Calu3 (cell line): ENCODE measurements at regions not wholly inside any gene's neighbourhood (a gene's known extent, or its start where the extent isn't known, plus 50 kb on each side); places are given as distances from the start of the nearest gene placed in this dataset.
"Not testable (repeated sequence)": the region's sequence is repeated elsewhere in the genome, so short reads cannot be mapped to it uniquely, and the experiment has no call there.

Experiments used
- BruUV-seq: library from RNA; stranded (reverse); fragments of 400-500 nt; replicated peaks from 2 replicates; lab custom pipeline; 2021; lab: Mats Ljungman, UMichigan
- CTCF ChIA-PET: fragments of 300-600 bp; sonication (Branson Sonifier 250); formaldehyde crosslinking; loops from one replicate; lab custom pipeline; 2022; ENCODE audit warnings: antibody characterized with exemption; lab: Charles Lee
- DNase-seq: peaks from one replicate; pipeline ENCODE4 v3.0.0; 2022
- H3K27ac Mint-ChIP-seq: one replicate; pipeline ENCODE4 v1.8.0; 2022; ENCODE audit warnings: mixed read lengths; ENCODE audit not compliant: unreplicated experiment
- H3K27me3 Mint-ChIP-seq: one replicate; pipeline ENCODE4 v1.8.0; 2022; ENCODE audit warnings: mixed read lengths; ENCODE audit not compliant: unreplicated experiment
- H3K36me3 Mint-ChIP-seq: one replicate; pipeline ENCODE4 v1.8.0; 2022; ENCODE audit warnings: mild to moderate bottlenecking, moderate library complexity, mixed read lengths; ENCODE audit not compliant: insufficient read depth, unreplicated experiment
- H3K4me1 Mint-ChIP-seq: one replicate; pipeline ENCODE4 v1.8.0; 2022; ENCODE audit warnings: mild to moderate bottlenecking, low read depth, mixed read lengths; ENCODE audit not compliant: unreplicated experiment
- H3K4me3 Mint-ChIP-seq: one replicate; pipeline ENCODE4 v1.8.0; 2022; ENCODE audit warnings: mild to moderate bottlenecking, low read depth, moderate library complexity, mixed read lengths; ENCODE audit not compliant: unreplicated experiment
- H3K9me3 Mint-ChIP-seq: one replicate; pipeline ENCODE4 v1.8.0; 2022; ENCODE audit warnings: low read depth, mixed read lengths; ENCODE audit not compliant: unreplicated experiment
- intact Hi-C: fragments of 100-400 bp; cut with micrococcal nuclease; formaldehyde crosslinking; loops from one replicate; pipeline ENCODE4 v1.10.0; 2022; ENCODE audit not compliant: unreplicated experiment
- TF ChIP-seq, protein P1 (sequence below): fragments of 200-600 bp; IDR thresholded peaks from one replicate; pipeline ENCODE4 v1.8.0; 2022; ENCODE audit warnings: antibody characterized with exemption; ENCODE audit not compliant: unreplicated experiment

DNA sequence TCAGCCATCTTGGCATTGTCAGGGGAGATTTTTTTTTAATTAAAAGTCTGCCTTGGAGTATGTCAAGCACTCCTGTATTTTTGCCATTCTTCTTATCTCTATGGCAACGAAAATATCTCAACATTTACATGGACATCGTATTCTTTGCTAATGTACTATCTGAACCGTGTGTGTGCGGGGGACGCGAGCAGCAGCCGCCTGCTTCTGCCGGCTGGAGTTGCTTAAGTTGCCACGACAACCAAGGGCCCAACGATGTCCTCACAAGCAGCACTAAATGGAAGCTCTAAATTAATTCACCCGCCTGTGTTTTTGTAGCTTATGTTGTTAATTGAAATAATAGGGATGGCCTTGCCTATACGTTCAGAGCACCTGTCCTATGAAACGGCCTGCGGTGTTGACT is 309.5 kb downstream of the TEX29 start:
- DNase-seq: no peak
- H3K9me3 Mint-ChIP-seq: peaks cover 3% of the 10 kb centered on the region
- no peak overlapping the region for H3K27ac Mint-ChIP-seq
- no TSS peak for BruUV-seq
- no peaks in the 10 kb centered on the region for H3K36me3 Mint-ChIP-seq
- CTCF ChIA-PET: no interaction called here
- H3K4me3 Mint-ChIP-seq: no peak overlapping the region
- TF ChIP-seq, protein P1, sequence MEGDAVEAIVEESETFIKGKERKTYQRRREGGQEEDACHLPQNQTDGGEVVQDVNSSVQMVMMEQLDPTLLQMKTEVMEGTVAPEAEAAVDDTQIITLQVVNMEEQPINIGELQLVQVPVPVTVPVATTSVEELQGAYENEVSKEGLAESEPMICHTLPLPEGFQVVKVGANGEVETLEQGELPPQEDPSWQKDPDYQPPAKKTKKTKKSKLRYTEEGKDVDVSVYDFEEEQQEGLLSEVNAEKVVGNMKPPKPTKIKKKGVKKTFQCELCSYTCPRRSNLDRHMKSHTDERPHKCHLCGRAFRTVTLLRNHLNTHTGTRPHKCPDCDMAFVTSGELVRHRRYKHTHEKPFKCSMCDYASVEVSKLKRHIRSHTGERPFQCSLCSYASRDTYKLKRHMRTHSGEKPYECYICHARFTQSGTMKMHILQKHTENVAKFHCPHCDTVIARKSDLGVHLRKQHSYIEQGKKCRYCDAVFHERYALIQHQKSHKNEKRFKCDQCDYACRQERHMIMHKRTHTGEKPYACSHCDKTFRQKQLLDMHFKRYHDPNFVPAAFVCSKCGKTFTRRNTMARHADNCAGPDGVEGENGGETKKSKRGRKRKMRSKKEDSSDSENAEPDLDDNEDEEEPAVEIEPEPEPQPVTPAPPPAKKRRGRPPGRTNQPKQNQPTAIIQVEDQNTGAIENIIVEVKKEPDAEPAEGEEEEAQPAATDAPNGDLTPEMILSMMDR: no peak
- no peaks in the 10 kb centered on the region for H3K4me1 Mint-ChIP-seq
- H3K27me3 Mint-ChIP-seq: no peaks in the 10 kb centered on the region
- intact Hi-C loops: no loop called here

DNA sequence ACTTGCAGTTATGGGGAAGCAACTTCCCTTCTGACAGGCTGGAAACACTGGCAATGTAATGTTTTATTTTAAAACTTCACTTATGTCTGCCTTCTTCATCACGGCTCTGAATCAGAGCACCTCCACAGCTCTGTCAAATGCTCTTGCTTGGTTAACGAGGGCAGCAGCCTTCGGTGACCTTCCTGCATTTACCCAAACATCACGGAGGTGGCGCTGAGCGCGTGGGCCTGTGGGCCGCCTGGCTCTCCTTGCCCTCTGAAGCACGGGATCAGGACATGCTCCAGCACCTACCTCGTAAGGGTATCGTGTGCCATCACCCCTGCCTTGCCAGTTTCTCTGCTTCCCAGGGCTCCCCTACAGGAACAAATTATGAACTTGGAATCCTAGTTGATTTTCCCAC is 310.0 kb downstream of the TEX29 start:
- intact Hi-C loops: no loop called here
- Mint-ChIP-seq H3K4me3 (no peak overlapping the region), H3K4me1 (no peaks in the 10 kb centered on the region), H3K9me3 (peaks cover 3% of the 10 kb centered on the region), H3K27ac (no peak overlapping the region), H3K36me3 (no peaks in the 10 kb centered on the region), H3K27me3 (no peaks in the 10 kb centered on the region)
- CTCF ChIA-PET: no interaction called here
- no TSS peak for BruUV-seq
- TF ChIP-seq, protein P1: no peak
- no peak for DNase-seq

DNA sequence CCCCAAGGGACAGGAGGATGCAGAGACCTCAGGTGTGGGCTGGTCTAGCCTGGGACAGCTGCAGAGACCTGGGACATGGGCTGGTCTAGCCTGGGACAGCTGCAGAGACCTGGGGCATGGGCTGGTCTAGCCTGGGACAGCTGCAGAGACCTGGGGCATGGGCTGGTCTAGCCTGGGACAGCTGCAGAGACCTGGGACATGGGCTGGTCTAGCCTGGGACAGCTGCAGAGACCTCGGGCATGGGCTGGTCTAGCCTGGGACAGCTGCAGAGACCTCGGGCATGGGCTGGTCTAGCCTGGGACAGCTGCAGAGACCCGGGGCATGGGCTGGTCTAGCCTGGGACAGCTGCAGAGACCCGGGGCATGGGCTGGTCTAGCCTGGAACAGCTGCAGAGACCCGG is 310.8 kb downstream of the TEX29 start:
- H3K4me1 Mint-ChIP-seq, CTCF ChIA-PET, H3K27ac Mint-ChIP-seq, DNase-seq, BruUV-seq, H3K9me3 Mint-ChIP-seq, intact Hi-C loops, H3K27me3 Mint-ChIP-seq, H3K4me3 Mint-ChIP-seq, H3K36me3 Mint-ChIP-seq: not testable (repeated sequence)

DNA sequence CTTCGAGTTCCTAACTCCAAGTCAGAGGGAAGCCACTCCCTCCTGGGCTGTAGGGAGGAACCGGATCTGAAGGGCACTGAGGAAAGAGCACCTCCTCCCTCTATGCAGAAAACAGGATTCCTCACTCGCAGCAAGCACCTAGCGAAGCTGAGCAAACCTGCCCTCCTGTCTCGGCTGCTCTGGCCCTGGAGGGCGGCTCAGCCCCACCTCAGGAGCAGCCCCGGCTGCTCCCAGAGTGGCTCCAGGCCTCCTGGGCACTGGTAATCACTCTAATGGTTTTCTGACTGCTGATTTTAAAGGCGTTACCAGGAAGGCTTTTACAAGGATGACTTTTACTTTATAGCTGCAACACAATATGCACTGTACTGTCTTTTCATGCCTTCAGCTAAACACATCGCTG is 312.5 kb downstream of the TEX29 start:
- BruUV-seq: no TSS peak
- TF ChIP-seq, protein P1: no peak
- H3K4me3 Mint-ChIP-seq: no peak overlapping the region
- no peaks in the 10 kb centered on the region for H3K27me3 Mint-ChIP-seq
- no peaks in the 10 kb centered on the region for H3K4me1 Mint-ChIP-seq
- H3K9me3 Mint-ChIP-seq: peaks cover 3% of the 10 kb centered on the region
- no peaks in the 10 kb centered on the region for H3K36me3 Mint-ChIP-seq
- no peak overlapping the region for H3K27ac Mint-ChIP-seq
- intact Hi-C loops: no loop called here
- no peak for DNase-seq
- CTCF ChIA-PET: no interaction called here

DNA sequence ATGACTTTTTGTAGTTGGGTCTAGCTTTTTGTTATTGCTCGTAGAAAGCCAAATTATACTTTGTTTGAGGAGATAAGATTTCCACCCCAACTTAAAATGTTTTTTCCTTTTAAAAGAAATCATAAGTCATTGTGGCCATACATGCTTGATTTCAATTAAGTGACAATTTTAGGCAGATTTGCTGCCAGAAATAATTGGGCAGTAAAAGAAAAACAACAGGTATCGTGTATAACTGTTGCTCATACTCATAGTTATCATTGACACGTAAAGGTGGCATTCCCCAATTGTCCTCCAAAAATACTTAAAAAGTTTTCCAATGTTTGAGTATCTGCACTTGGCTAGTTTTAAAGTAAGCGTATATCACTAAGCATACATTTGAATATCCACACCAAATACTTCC is 313.0 kb downstream of the TEX29 start:
- H3K9me3 Mint-ChIP-seq: peaks cover 3% of the 10 kb centered on the region
- TF ChIP-seq, protein P1: no peak
- H3K27me3 Mint-ChIP-seq: no peaks in the 10 kb centered on the region
- BruUV-seq: no TSS peak
- CTCF ChIA-PET: no interaction called here
- no peak overlapping the region for H3K27ac Mint-ChIP-seq
- no peaks in the 10 kb centered on the region for H3K36me3 Mint-ChIP-seq
- intact Hi-C loops: no loop called here
- H3K4me3 Mint-ChIP-seq: no peak overlapping the region
- no peaks in the 10 kb centered on the region for H3K4me1 Mint-ChIP-seq
- DNase-seq: no peak
